ENCODE measurements at regions not wholly inside any gene's neighbourhood (a gene's known extent, or its start where the extent isn't known, plus 50 kb on each side); places are given as distances from the start of the nearest gene placed in this dataset.
"Not testable (repeated sequence)": the region's sequence is repeated elsewhere in the genome, so short reads cannot be mapped to it uniquely, and the experiment has no call there.

- Histone ChIP-seq H2AFZ (ENCODE audit: low read depth) (no peak overlapping the region), H3K27me3 (ENCODE audit: insufficient read depth, low read depth) (no peaks in the 10 kb centered on the region), H3K4me1 (ENCODE audit: low read depth, poor library complexity, severe bottlenecking) (no peaks in the 10 kb centered on the region), H3K4me2 (no peak overlapping the region), H3K9ac (no peak overlapping the region), H3K36me3 (ENCODE audit: insufficient read depth) (no peaks in the 10 kb centered on the region), H3K79me2 (ENCODE audit: insufficient read depth, low read depth) (no peaks in the 10 kb centered on the region), H3K27ac (no peak overlapping the region), H3K4me3 (IDR thresholded peaks at IDR 0.05; ENCODE audit: insufficient read depth, low read depth, low read length) (no peak overlapping the region), H4K20me1 (ENCODE audit: insufficient read depth) (no peaks in the 10 kb centered on the region)
- no peak for TF ChIP-seq CTCF (conservative IDR thresholded peaks at IDR 0.05; ENCODE audit: low read depth, low read length)
Observed at GRCh38 chr5:124176692-124177091, 569.7 kb downstream of the ZNF608 start.

- no peak overlapping the region for H2AFZ ChIP-seq (ENCODE audit: low read depth)
- H3K79me2 ChIP-seq (ENCODE audit: insufficient read depth, low read depth): no peaks in the 10 kb centered on the region
- no peak overlapping the region for H3K4me2 ChIP-seq
- no peak overlapping the region for H3K4me3 ChIP-seq (IDR thresholded peaks at IDR 0.05; ENCODE audit: insufficient read depth, low read depth, low read length)
- H3K36me3 ChIP-seq (ENCODE audit: insufficient read depth): no peaks in the 10 kb centered on the region
- H3K4me1 ChIP-seq (ENCODE audit: low read depth, poor library complexity, severe bottlenecking): no peaks in the 10 kb centered on the region
- no peak overlapping the region for H3K9ac ChIP-seq
- H3K27ac ChIP-seq: no peak overlapping the region
- no peaks in the 10 kb centered on the region for H3K27me3 ChIP-seq (ENCODE audit: insufficient read depth, low read depth)
- H4K20me1 ChIP-seq (ENCODE audit: insufficient read depth): no peaks in the 10 kb centered on the region
- TF ChIP-seq CTCF (conservative IDR thresholded peaks at IDR 0.05; ENCODE audit: low read depth, low read length): no peak
Observed at GRCh38 chr5:124173386-124173785, 573.1 kb downstream of the ZNF608 start.

GRCh38 chr5:124172389-124173003 lies 573.9 kb downstream of the ZNF608 start:
- no peak for TF ChIP-seq CTCF (conservative IDR thresholded peaks at IDR 0.05; ENCODE audit: low read depth, low read length)
- no peak overlapping the region for H3K27ac ChIP-seq
- H3K9ac ChIP-seq: no peak overlapping the region
- H2AFZ ChIP-seq (ENCODE audit: low read depth): no peak overlapping the region
- H3K27me3 ChIP-seq (ENCODE audit: insufficient read depth, low read depth): no peaks in the 10 kb centered on the region
- H3K79me2 ChIP-seq (ENCODE audit: insufficient read depth, low read depth): no peaks in the 10 kb centered on the region
- H3K36me3 ChIP-seq (ENCODE audit: insufficient read depth): no peaks in the 10 kb centered on the region
- no peak overlapping the region for H3K4me3 ChIP-seq (IDR thresholded peaks at IDR 0.05; ENCODE audit: insufficient read depth, low read depth, low read length)
- H3K4me1 ChIP-seq (ENCODE audit: low read depth, poor library complexity, severe bottlenecking): no peaks in the 10 kb centered on the region
- no peak overlapping the region for H3K4me2 ChIP-seq
- no peaks in the 10 kb centered on the region for H4K20me1 ChIP-seq (ENCODE audit: insufficient read depth)

GRCh38 chr5:124168093-124168492 lies 578.3 kb downstream of the ZNF608 start:
- not testable (repeated sequence) for H3K27ac ChIP-seq; H3K4me3 ChIP-seq (IDR thresholded peaks at IDR 0.05; ENCODE audit: insufficient read depth, low read depth, low read length); H3K36me3 ChIP-seq (ENCODE audit: insufficient read depth); H2AFZ ChIP-seq (ENCODE audit: low read depth); H3K4me2 ChIP-seq; H3K79me2 ChIP-seq (ENCODE audit: insufficient read depth, low read depth); H3K9ac ChIP-seq; H3K27me3 ChIP-seq (ENCODE audit: insufficient read depth, low read depth); H3K4me1 ChIP-seq (ENCODE audit: low read depth, poor library complexity, severe bottlenecking); H4K20me1 ChIP-seq (ENCODE audit: insufficient read depth)

GRCh38 chr5:124162767-124163532 lies 583.5 kb downstream of the ZNF608 start:
- H3K4me1 ChIP-seq (ENCODE audit: low read depth, poor library complexity, severe bottlenecking): no peaks in the 10 kb centered on the region
- no peak overlapping the region for H2AFZ ChIP-seq (ENCODE audit: low read depth)
- no peak overlapping the region for H3K27ac ChIP-seq
- H3K36me3 ChIP-seq (ENCODE audit: insufficient read depth): no peaks in the 10 kb centered on the region
- TF ChIP-seq CTCF (conservative IDR thresholded peaks at IDR 0.05; ENCODE audit: low read depth, low read length): no peak
- H4K20me1 ChIP-seq (ENCODE audit: insufficient read depth): no peaks in the 10 kb centered on the region
- no peak overlapping the region for H3K9ac ChIP-seq
- H3K4me3 ChIP-seq (IDR thresholded peaks at IDR 0.05; ENCODE audit: insufficient read depth, low read depth, low read length): no peak overlapping the region
- no peak overlapping the region for H3K4me2 ChIP-seq
- no peaks in the 10 kb centered on the region for H3K27me3 ChIP-seq (ENCODE audit: insufficient read depth, low read depth)
- H3K79me2 ChIP-seq (ENCODE audit: insufficient read depth, low read depth): no peaks in the 10 kb centered on the region
